Prostate gland (tissue), 2 donors: ENCODE measurements at regions not wholly inside any gene's neighbourhood (a gene's known extent, or its start where the extent isn't known, plus 50 kb on each side); places are given as distances from the start of the nearest gene placed in this dataset.

ENCODE experiments used
- CTCF ChIP-seq, 4 experiments: fragments of 200-600 bp in 2 of 4; fragments of 450-650 bp in 2 of 4; sonication (generic) in 2 of 4; IDR thresholded peaks; 1 replicate in 3 of 4; 2 replicates in 1 of 4; pipeline ENCODE4 v1.5.1; 2016 to 2019; ENCODE audit warnings: antibody characterized with exemption in 4 of 4, mild to moderate bottlenecking in 2 of 4, moderate library complexity in 2 of 4
- POLR2A ChIP-seq: fragments of 450-650 bp; IDR thresholded peaks from one replicate; pipeline ENCODE4 v1.6.1; 2016; ENCODE audit warnings: antibody characterized with exemption, mild to moderate bottlenecking
- POLR2AphosphoS5 ChIP-seq: sonication (generic); formaldehyde crosslinking; IDR thresholded peaks from one replicate; pipeline ENCODE4 v1.6.1; 2017; ENCODE audit warnings: antibody characterized with exemption

GRCh38 chr4:99753931-99754330 lies 62.7 kb upstream of the DAPP1 start:
- TF ChIP-seq CTCF (IDR thresholded peaks at IDR 0.05) (no peak), POLR2AphosphoS5 (no peak), POLR2A (no peak)
